ENCODE measurements at regions not wholly inside any gene's neighbourhood (a gene's known extent, or its start where the extent isn't known, plus 50 kb on each side); places are given as distances from the start of the nearest gene placed in this dataset.

DNA sequence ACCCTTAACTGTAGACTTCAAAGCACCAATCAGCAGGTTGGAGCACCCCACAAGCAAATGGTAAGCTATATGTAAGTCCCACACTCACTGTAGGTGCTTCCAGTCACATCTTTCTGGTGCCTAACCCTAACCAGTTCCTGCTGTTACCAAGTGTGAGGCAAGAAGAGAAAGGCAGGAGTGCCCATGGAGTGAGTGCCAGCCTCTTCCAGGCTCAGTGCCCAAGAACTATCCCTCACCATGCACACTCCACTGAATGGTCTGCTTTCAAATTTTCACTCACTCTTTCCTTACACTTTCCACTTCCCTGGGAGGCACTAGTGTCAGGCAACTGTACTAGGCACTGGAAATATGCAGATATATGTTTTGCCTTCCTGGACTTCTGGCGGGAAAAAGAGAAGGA, 62.2 kb upstream of the ZDHHC17 start:
- no peak overlapping the region for H2AK5ac ChIP-seq (ENCODE audit: low read depth, low read length)
- H3K79me2 ChIP-seq (ENCODE audit: control insufficient read depth in 1 of 2, insufficient read depth in 2 of 2, low read length in 2 of 2), result no peaks in the 10 kb centered on the region
- DNase-seq (ENCODE audit: low read depth in 1 of 2, low spot score in 2 of 2), result no peak
- no peak overlapping the region for H3K9ac ChIP-seq (replicated peaks in 1 of 4; ENCODE audit: extremely low read depth in 1 of 4, low read depth in 3 of 4, low read length in 3 of 4)
- no peaks in the 10 kb centered on the region for H3K79me1 ChIP-seq (ENCODE audit: low read depth, low read length)
- no peaks in the 10 kb centered on the region for H3K23me2 ChIP-seq (ENCODE audit: low read depth, low read length)
- peak overlapping the region; percentile 45; the same call in 1 of the 2 replicates for H4K8ac ChIP-seq (ENCODE audit: extremely low read depth, insufficient read depth, low read length)
- no peak overlapping the region for H2BK5ac ChIP-seq (ENCODE audit: low read depth, low read length)
- 75% methylated on average over 1 of the region's 1 CpG; no CpG with 5 or more reads in 1 of the 2 experiments for WGBS, 2 experiments (ENCODE audit: extremely low coverage in 1 of 2, insufficient coverage in 1 of 2, insufficient read length in 1 of 2, insufficient replicate concordance in 2 of 2, low coverage in 1 of 2, low lambda C conversion rate in 2 of 2, missing lambda C conversion rate in 1 of 2)
- no peak overlapping the region for H3K18ac ChIP-seq (ENCODE audit: extremely low read depth, low read length)
- no peak overlapping the region for H3K4me3 ChIP-seq (ENCODE audit: extremely low read depth in 1 of 4, insufficient read depth in 2 of 4, low read depth in 3 of 4, low read length in 4 of 4)
- no peak overlapping the region for H3K23ac ChIP-seq (ENCODE audit: insufficient read length)
- no peaks in the 10 kb centered on the region for H3K27me3 ChIP-seq (replicated peaks in 1 of 4; ENCODE audit: control insufficient read depth in 3 of 4, extremely low read depth in 1 of 4, insufficient read depth in 3 of 4, low read length in 3 of 4)
- ChIA-PET CTCF (ENCODE audit: partially characterized antibody) (interaction anchor here (0.9 to 6.2 kb wide), 6 partner anchors 13 to 121 kb away, joined by 3 to 42 read pairs (median 4); no protein-coding TSS in a partner anchor), POLR2A (ENCODE audit: partially characterized antibody) (interaction anchor here (0.8 to 1.4 kb wide), 4 partner anchors 9 to 62 kb away, joined by 3 to 5 read pairs (median 3); partner anchors contain the start of gene ZDHHC17)
- H3K27ac ChIP-seq (ENCODE audit: low read depth, low read length), result no peak overlapping the region
- no peak overlapping the region for H3K14ac ChIP-seq (ENCODE audit: insufficient read length)
- no peak overlapping the region for H2BK20ac ChIP-seq (ENCODE audit: low read length)
- H2BK120ac ChIP-seq (replicated peaks; ENCODE audit: low read depth, low read length), result no peak overlapping the region
- H4K91ac ChIP-seq (replicated peaks; ENCODE audit: insufficient read length, low read length), result no peak overlapping the region
- no peak overlapping the region for H2BK12ac ChIP-seq (ENCODE audit: low read depth, low read length)
- no peak for FAIRE-seq
- H3K56ac ChIP-seq (replicated peaks; ENCODE audit: insufficient read length, low read depth, low read length), result no peak overlapping the region
- no peaks in the 10 kb centered on the region for H3K9me3 ChIP-seq (ENCODE audit: insufficient read depth in 2 of 2, low read depth in 1 of 2, low read length in 1 of 2)
- H3K4me2 ChIP-seq (ENCODE audit: insufficient read depth in 1 of 2, low read depth in 2 of 2, low read length in 2 of 2), result no peak overlapping the region
- peaks cover 5 to 12% (median 8%) of the 10 kb centered on the region in 4 experiments; a peak in 6 of 7 replicates for H3K4me1 ChIP-seq (replicated peaks in 1 of 4; ENCODE audit: control insufficient read depth in 3 of 4, insufficient read depth in 4 of 4, low read length in 3 of 4)
- H2AFZ ChIP-seq (ENCODE audit: low read length), result peak overlapping the region; percentile 65; the same call in 1 of the 2 replicates
- H2BK15ac ChIP-seq (ENCODE audit: low read length), result no peak overlapping the region
- H4K20me1 ChIP-seq (replicated peaks in 1 of 2; ENCODE audit: control insufficient read depth in 1 of 2, insufficient read depth in 2 of 2, low read length in 2 of 2), result no peaks in the 10 kb centered on the region
- H4K5ac ChIP-seq (ENCODE audit: insufficient read length, low read depth, low read length), result no peak overlapping the region
- H3K4ac ChIP-seq (replicated peaks; ENCODE audit: insufficient read length, low read depth, low read length), result no peak overlapping the region
- no peaks in the 10 kb centered on the region for H3K36me3 ChIP-seq (ENCODE audit: control insufficient read depth in 2 of 4, insufficient read depth in 4 of 4, low read length in 3 of 4)
- no peak for TF ChIP-seq SIN3A (conservative IDR thresholded peaks at IDR 0.05 in 1 of 2, IDR thresholded peaks at IDR 0.05 in 1 of 2; ENCODE audit: low read depth in 1 of 2, low read length in 2 of 2)
- TF ChIP-seq ZNF274 (IDR thresholded peaks at IDR 0.05; ENCODE audit: borderline replicate concordance, extremely low read depth, low read length), result no peak
- no peak for TF ChIP-seq MAFK (IDR thresholded peaks at IDR 0.05; ENCODE audit: low read depth, low read length)
- no peak for TF ChIP-seq EZH2 (IDR thresholded peaks at IDR 0.05; ENCODE audit: low read depth, low read length, severe bottlenecking)
- no peak for TF ChIP-seq BRCA1 (IDR thresholded peaks at IDR 0.05; ENCODE audit: low read depth, low read length)
- TF ChIP-seq KDM5A (IDR thresholded peaks at IDR 0.05; ENCODE audit: low read length), result no peak
- TF ChIP-seq NANOG (IDR thresholded peaks at IDR 0.05; ENCODE audit: insufficient read depth, low read depth, low read length, poor library complexity, severe bottlenecking), result no peak
- TF ChIP-seq EGR1 (IDR thresholded peaks at IDR 0.05; ENCODE audit: borderline replicate concordance, low read depth, low read length), result no peak
- no peak for TF ChIP-seq HDAC2 (IDR thresholded peaks at IDR 0.05; ENCODE audit: borderline replicate concordance in 1 of 2, low read depth in 2 of 2, low read length in 2 of 2)
- TF ChIP-seq POLR2AphosphoS5 (IDR thresholded peaks at IDR 0.05; ENCODE audit: low read depth, low read length), result no peak
- TF ChIP-seq RFX5 (IDR thresholded peaks at IDR 0.05; ENCODE audit: borderline replicate concordance, low read depth, low read length), result no peak
- TF ChIP-seq CEBPB (IDR thresholded peaks at IDR 0.05; ENCODE audit: low read depth, low read length), result no peak
- no peak for TF ChIP-seq GABPA (IDR thresholded peaks at IDR 0.05; ENCODE audit: borderline replicate concordance, insufficient read depth, low read length)

Data from H1 (cell line).